ENCODE measurements at regions not wholly inside any gene's neighbourhood (a gene's known extent, or its start where the extent isn't known, plus 50 kb on each side); places are given as distances from the start of the nearest gene placed in this dataset.

DNA sequence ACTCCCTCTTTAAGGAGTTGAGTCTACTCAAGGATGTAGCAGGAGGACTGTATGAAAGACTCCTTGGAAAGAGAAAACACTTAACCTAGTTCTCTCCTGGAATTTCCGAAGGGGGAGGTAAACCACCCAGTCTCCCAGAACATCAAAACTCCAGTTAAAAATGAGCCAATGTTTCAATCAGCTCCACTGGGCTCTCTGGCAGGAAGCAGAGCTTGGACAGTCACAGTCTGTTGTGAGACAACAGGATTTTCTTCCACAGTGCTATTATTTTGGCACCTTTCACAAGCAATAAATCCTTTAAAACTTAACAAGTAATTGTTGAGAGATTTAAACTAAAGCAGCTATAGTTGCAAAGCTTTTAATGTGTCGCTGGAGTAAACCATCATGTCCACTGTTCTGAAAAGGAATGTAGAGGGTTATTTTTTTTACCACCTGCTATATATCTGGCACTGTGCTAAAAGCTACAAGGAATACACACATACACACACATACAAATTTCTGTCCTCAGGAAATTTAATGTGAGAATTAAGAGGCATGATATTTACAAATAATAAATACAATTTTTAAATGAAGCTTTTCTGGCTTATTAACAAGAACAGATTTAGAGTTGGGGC lies 229.2 kb upstream of the INTU start:
- TF ChIP-seq, protein P1, sequence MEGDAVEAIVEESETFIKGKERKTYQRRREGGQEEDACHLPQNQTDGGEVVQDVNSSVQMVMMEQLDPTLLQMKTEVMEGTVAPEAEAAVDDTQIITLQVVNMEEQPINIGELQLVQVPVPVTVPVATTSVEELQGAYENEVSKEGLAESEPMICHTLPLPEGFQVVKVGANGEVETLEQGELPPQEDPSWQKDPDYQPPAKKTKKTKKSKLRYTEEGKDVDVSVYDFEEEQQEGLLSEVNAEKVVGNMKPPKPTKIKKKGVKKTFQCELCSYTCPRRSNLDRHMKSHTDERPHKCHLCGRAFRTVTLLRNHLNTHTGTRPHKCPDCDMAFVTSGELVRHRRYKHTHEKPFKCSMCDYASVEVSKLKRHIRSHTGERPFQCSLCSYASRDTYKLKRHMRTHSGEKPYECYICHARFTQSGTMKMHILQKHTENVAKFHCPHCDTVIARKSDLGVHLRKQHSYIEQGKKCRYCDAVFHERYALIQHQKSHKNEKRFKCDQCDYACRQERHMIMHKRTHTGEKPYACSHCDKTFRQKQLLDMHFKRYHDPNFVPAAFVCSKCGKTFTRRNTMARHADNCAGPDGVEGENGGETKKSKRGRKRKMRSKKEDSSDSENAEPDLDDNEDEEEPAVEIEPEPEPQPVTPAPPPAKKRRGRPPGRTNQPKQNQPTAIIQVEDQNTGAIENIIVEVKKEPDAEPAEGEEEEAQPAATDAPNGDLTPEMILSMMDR (IDR thresholded peaks at IDR 0.05), result no peak
- no peak for TF ChIP-seq POLR2A (IDR thresholded peaks at IDR 0.05)
